ENCODE measurements at regions not wholly inside any gene's neighbourhood (a gene's known extent, or its start where the extent isn't known, plus 50 kb on each side); places are given as distances from the start of the nearest gene placed in this dataset.

DNA sequence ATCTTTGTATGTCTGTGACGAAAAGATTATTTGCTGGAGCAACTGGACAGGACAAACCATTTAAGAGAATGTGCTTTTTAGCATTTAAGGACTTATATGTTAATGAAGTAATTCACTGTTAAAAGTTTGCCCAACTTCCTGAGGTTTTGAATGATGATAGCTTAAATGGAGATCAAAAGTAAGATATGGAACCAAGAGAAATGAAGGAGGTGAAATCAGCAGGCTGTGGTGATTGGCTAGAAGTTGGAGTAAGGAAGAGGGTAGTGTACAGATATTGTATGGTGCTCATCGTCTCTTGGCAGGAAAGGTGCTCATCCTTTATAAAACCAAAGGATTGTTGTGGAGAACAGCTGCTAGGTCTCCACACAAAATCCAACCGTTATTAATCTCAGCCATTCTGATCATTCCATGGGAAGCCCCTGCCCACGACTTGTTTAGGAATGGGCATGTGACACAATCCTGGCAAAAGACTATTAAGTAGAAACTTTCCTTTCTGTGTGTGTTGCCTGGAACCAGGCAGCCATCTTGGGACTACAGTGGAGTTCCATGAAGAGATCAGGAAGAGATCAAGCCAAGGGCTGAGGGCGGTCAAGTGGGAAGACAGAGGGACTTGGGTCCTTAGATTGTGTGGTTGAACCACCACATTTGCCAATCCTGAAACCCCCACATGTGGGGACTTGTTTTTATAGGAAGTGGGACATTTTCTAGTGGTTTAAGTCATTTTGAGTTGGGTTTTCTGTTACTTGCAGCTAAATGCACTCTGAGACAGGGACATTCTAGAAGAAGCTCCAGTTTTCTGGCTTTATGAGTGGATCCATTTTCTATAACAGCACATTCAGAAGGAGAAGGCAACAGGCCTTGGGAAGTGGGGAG, 56.8 kb upstream of the CHST11 start:
- in situ Hi-C loops (cut with MboI; ENCODE audit: low pct_unique_long_range_greater_than_20kb, low sequenced_read_pairs) = no loop called here
- peak; percentile 33 for DNase-seq

DNA sequence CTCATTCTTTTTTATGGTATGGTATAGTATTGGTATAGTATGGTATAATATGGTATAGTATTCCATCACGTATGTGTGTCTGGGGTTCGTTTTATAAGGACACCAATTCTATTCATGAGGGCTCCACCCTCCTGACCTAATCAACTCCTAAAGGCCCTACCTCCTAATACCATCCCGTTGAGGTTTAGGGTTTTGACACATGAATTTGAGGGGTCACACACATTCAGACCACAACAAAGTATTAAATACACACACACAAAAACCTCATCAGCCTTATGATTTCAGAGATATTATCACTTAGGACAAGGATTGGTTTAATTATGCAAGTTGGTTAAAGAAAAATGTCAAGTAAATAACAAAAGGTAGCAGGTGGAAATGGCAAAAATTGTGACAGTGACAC, 54.1 kb upstream of the CHST11 start:
- DNase-seq = no peak
- in situ Hi-C loops (cut with MboI; ENCODE audit: low pct_unique_long_range_greater_than_20kb, low sequenced_read_pairs) = no loop called here

DNA sequence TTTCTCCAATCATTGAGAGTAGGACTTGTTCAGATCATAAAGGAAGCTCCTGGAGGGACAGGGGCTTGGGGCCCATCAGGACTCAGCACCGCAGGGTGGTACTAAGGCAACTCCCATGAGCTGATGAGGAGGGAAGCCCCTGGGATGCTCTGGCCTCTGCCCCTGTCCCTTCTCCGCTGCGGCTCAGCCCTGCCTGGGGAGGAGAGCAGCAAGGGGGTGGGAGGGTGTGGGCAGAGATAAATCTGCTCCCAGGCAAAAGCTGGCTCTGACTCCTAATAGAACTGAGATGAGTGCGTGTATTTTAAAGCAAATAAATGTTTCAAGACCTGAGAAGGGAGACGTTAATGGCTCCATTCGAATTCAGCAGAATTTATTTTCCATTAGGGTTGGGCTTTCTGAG, 52.0 kb upstream of the CHST11 start:
- no peak for DNase-seq
- in situ Hi-C loops (cut with MboI; ENCODE audit: low pct_unique_long_range_greater_than_20kb, low sequenced_read_pairs) = no loop called here

DNA sequence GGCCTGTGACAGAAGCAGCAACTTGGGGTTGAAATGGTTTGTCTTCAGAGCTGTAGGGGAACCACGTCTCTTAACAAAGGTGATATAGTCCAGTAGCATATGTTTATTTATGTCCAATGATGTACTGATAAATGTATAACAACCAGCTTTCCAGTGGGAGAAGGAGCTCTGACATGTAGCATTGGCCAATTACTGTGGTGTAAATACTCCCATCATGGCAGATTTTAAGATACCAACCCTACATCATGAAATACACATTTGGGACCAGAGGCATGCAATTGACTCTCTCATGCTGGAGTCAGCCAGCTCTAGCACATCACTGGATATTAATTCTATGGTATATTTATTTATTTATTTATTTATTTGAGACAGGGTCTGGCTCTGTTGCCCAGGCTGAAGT, 50.6 kb upstream of the CHST11 start:
- no peak for DNase-seq
- in situ Hi-C loops (cut with MboI; ENCODE audit: low pct_unique_long_range_greater_than_20kb, low sequenced_read_pairs) = no loop called here
